ENCODE measurements at regions not wholly inside any gene's neighbourhood (a gene's known extent, or its start where the extent isn't known, plus 50 kb on each side); places are given as distances from the start of the nearest gene placed in this dataset.

- TF ChIP-seq POLR2AphosphoS5 (IDR thresholded peaks at IDR 0.05): no peak
- TF ChIP-seq POLR2A (IDR thresholded peaks at IDR 0.05): no peak
- no peak for TF ChIP-seq EP300 (IDR thresholded peaks at IDR 0.05)
- TF ChIP-seq CTCF (IDR thresholded peaks at IDR 0.05): no peak
- ATAC-seq (ENCODE audit: low FRiP score in 2 of 2) (no peak), DNase-seq (no peak)
- WGBS, 2 donors: 83 to 95% methylated on average over 4 of the region's 4 CpGs
- Histone ChIP-seq H3K36me3 (no peaks in the 10 kb centered on the region), H3K4me3 (no peak overlapping the region), H3K9me3 (no peaks in the 10 kb centered on the region), H3K4me1 (no peaks in the 10 kb centered on the region), H3K27me3 (no peaks in the 10 kb centered on the region), H3K27ac (no peak overlapping the region)
These were observed 1716.6 kb downstream of the MRPL39 start for GRCh38 chr21:23890652-23891051.

GRCh38 chr21:23887725-23888306 lies 1719.5 kb downstream of the MRPL39 start:
- 79 to 88% methylated on average over 10 of the region's 10 CpGs for WGBS, 2 donors
- ATAC-seq (ENCODE audit: low FRiP score in 2 of 2) (no peak), DNase-seq (peak in 1 of 2 donors; percentile 46)
- Histone ChIP-seq H3K4me1 (no peaks in the 10 kb centered on the region), H3K36me3 (no peaks in the 10 kb centered on the region), H3K9me3 (no peaks in the 10 kb centered on the region), H3K27ac (no peak overlapping the region), H3K27me3 (no peaks in the 10 kb centered on the region), H3K4me3 (no peak overlapping the region)
- TF ChIP-seq POLR2AphosphoS5 (IDR thresholded peaks at IDR 0.05): no peak
- no peak for TF ChIP-seq CTCF (IDR thresholded peaks at IDR 0.05)

GRCh38 chr21:23886828-23887724 lies 1720.2 kb downstream of the MRPL39 start:
- TF ChIP-seq POLR2AphosphoS5 (IDR thresholded peaks at IDR 0.05) (no peak), CTCF (IDR thresholded peaks at IDR 0.05) (no peak), EP300 (IDR thresholded peaks at IDR 0.05) (no peak), POLR2A (IDR thresholded peaks at IDR 0.05) (no peak)
- H3K4me1 ChIP-seq: no peaks in the 10 kb centered on the region
- no peak for ATAC-seq (ENCODE audit: low FRiP score in 2 of 2)
- no peaks in the 10 kb centered on the region for H3K36me3 ChIP-seq
- WGBS, 2 donors: 82 to 90% methylated on average over 21 of the region's 21 CpGs
- H3K4me3 ChIP-seq: no peak overlapping the region
- H3K9me3 ChIP-seq: no peaks in the 10 kb centered on the region
- H3K27me3 ChIP-seq: no peaks in the 10 kb centered on the region
- H3K27ac ChIP-seq: no peak overlapping the region
- DNase-seq: peak in 1 of 2 donors; percentile 16

- no peaks in the 10 kb centered on the region for H3K27me3 ChIP-seq
- no peak overlapping the region for H3K4me3 ChIP-seq
- ATAC-seq (ENCODE audit: low FRiP score in 2 of 2): no peak
- H3K4me1 ChIP-seq: no peaks in the 10 kb centered on the region
- no peak for DNase-seq
- no peak overlapping the region for H3K27ac ChIP-seq
- TF ChIP-seq POLR2AphosphoS5 (IDR thresholded peaks at IDR 0.05) (no peak), POLR2A (IDR thresholded peaks at IDR 0.05) (no peak), CTCF (IDR thresholded peaks at IDR 0.05) (no peak), EP300 (IDR thresholded peaks at IDR 0.05) (no peak)
- H3K36me3 ChIP-seq: no peaks in the 10 kb centered on the region
- WGBS, 2 donors: 74 to 97% methylated on average over 4 of the region's 4 CpGs
- no peaks in the 10 kb centered on the region for H3K9me3 ChIP-seq
These were observed 1725.5 kb downstream of the MRPL39 start for GRCh38 chr21:23881783-23882182.
